ENCODE measurements at regions not wholly inside any gene's neighbourhood (a gene's known extent, or its start where the extent isn't known, plus 50 kb on each side); places are given as distances from the start of the nearest gene placed in this dataset.
A peak's percentile ranks its signal among the peaks of the same experiment; 100 is the strongest.
"Not testable (repeated sequence)": the region's sequence is repeated elsewhere in the genome, so short reads cannot be mapped to it uniquely, and the experiment has no call there.

GRCh38 chr5:34189752-34190411 is 146.9 kb upstream of the C1QTNF3 start:
- peak; percentile 69 for DNase-seq

- peak; percentile 70 for DNase-seq
Observed at GRCh38 chr5:34190466-34190865, 147.5 kb upstream of the C1QTNF3 start.

- DNase-seq = peak; percentile 69
Observed at GRCh38 chr5:34191279-34191744, 148.3 kb upstream of the C1QTNF3 start.

GRCh38 chr5:34192064-34192922 is 149.3 kb upstream of the C1QTNF3 start:
- peak; percentile 71 for DNase-seq

- peak; percentile 61 for DNase-seq
Observed at GRCh38 chr5:34192923-34193262, 149.9 kb upstream of the C1QTNF3 start.

GRCh38 chr5:34193297-34193696 is 150.3 kb upstream of the C1QTNF3 start:
- DNase-seq = peak; percentile 62

- not testable (repeated sequence) for DNase-seq
Observed at GRCh38 chr5:34193804-34194203, 150.8 kb upstream of the C1QTNF3 start.

- DNase-seq = not testable (repeated sequence)
Observed at GRCh38 chr5:34196091-34196490, 153.1 kb upstream of the C1QTNF3 start.

GRCh38 chr5:34205347-34205746 is 162.3 kb upstream of the C1QTNF3 start:
- not testable (repeated sequence) for DNase-seq

GRCh38 chr5:34217386-34217785 is 174.4 kb upstream of the C1QTNF3 start:
- DNase-seq = not testable (repeated sequence)

- not testable (repeated sequence) for DNase-seq
Observed at GRCh38 chr5:34221329-34222073, 178.5 kb upstream of the C1QTNF3 start.

GRCh38 chr5:34223158-34223557 is 180.1 kb upstream of the C1QTNF3 start:
- not testable (repeated sequence) for DNase-seq

- DNase-seq = not testable (repeated sequence)
Observed at GRCh38 chr5:34230402-34230801, 187.4 kb upstream of the C1QTNF3 start.

GRCh38 chr5:34243802-34244201 is 200.8 kb upstream of the C1QTNF3 start:
- not testable (repeated sequence) for DNase-seq

GRCh38 chr5:34244281-34245031 is 201.4 kb upstream of the C1QTNF3 start:
- DNase-seq = peak; percentile 93

GRCh38 chr5:34245032-34245394 is 202.0 kb upstream of the C1QTNF3 start:
- not testable (repeated sequence) for DNase-seq

GRCh38 chr5:34245813-34246212 is 202.8 kb upstream of the C1QTNF3 start:
- DNase-seq = not testable (repeated sequence)

- not testable (repeated sequence) for DNase-seq
Observed at GRCh38 chr5:34258598-34258997, 215.6 kb upstream of the C1QTNF3 start.

- DNase-seq = not testable (repeated sequence)
Observed at GRCh38 chr5:34261020-34261419, 218.0 kb upstream of the C1QTNF3 start.

- not testable (repeated sequence) for DNase-seq
Observed at GRCh38 chr5:34266151-34266550, 223.1 kb upstream of the C1QTNF3 start.

GRCh38 chr5:34296759-34297158 is 253.7 kb upstream of the C1QTNF3 start:
- not testable (repeated sequence) for DNase-seq

GRCh38 chr5:34329201-34329600 is 286.2 kb upstream of the C1QTNF3 start:
- DNase-seq = not testable (repeated sequence)
